Pancreas (tissue), 10 donors: ENCODE measurements at regions not wholly inside any gene's neighbourhood (a gene's known extent, or its start where the extent isn't known, plus 50 kb on each side); places are given as distances from the start of the nearest gene placed in this dataset.
A peak's percentile ranks its signal among the peaks of the same experiment; 100 is the strongest.

Experiments
- ATAC-seq, 4 donors: fragments of 200-7000 bp; cut with Tn5 transposase; one replicate each; pipeline versions ENCODE4 v1.8.0 to v1.9.1; 2020; ENCODE audit warnings: mild to moderate bottlenecking in 4 of 4, moderate library complexity in 4 of 4
- DNase-seq, 6 donors: peaks; one replicate each; pipeline ENCODE4 v3.0.0-alpha.2; 2020
- FAIRE-seq: peaks from 2 replicates; lab custom pipeline; 2012; peaks lifted over from hg19 to GRCh38; lab: Jason Lieb, UNC
- H3K27ac ChIP-seq, 4 donors: fragments of 200-600 bp; sonication (generic); 1 replicate in 3 of 4; 2 replicates in 1 of 4; pipeline versions ENCODE4 v1.5.0 to v1.8.0; 2020
- H3K27me3 ChIP-seq, 4 donors: fragments of 200-600 bp; one replicate each; pipeline ENCODE4 v1.8.0; 2021
- H3K36me3 ChIP-seq, 3 donors: fragments of 200-600 bp; sonication (generic) in 1 of 3; one replicate each; pipeline versions ENCODE4 v1.5.0 to v1.8.0; 2020 to 2021
- H3K4me1 ChIP-seq, 3 donors: fragments of 200-600 bp; one replicate each; pipeline ENCODE4 v1.8.0; 2021
- H3K4me3 ChIP-seq, 4 donors: fragments of 200-600 bp; sonication (generic) in 2 of 4; one replicate each; pipeline versions ENCODE4 v1.5.0 to v1.8.0; 2020 to 2021
- H3K9me3 ChIP-seq, 4 donors: fragments of 200-600 bp; one replicate each; pipeline ENCODE4 v1.8.0; 2021
- WGBS, 2 donors: extraction: QIAGEN DNeasy Blood & Tissue Kit; methylation state at CpG; one replicate each; pipeline ENCODE4 v1.1.7; 2013; 5-methylcytosine and 5-hydroxymethylcytosine counted together
- intact Hi-C, 3 donors: fragments of 100-400 bp; cut with DNase I; formaldehyde crosslinking; loops; one replicate each; pipeline versions ENCODE4 v1.11.1 to v1.14.2; 2022
- TF ChIP-seq, protein P1 (sequence below), 4 donors: fragments of 200-600 bp; sonication (generic) in 3 of 4; IDR thresholded peaks; one replicate each; pipeline versions ENCODE4 v1.5.0 to v1.8.0; 2021; ENCODE audit warnings: antibody characterized with exemption in 4 of 4
- donor health status: healthy with polysubstance abuse.
- donor health status: DM: no; HTN: no; CAD: no; lungs with moderate emphysema.
- donor health status: DM: no; HTN: no; CAD: no.
- donor health status: control.
- donor health status: control.
- donor health status: Bipolar disorder and iron deficiency.
- donor health status: DM: yes; HTN: yes; CAD: no.
- donor health status: DM: no; HTN: no; CAD: no.
- donor health status: DM: no; HTN: no; CAD: no.
- donor health status: DM: yes; HTN: yes; CAD: no.

DNA sequence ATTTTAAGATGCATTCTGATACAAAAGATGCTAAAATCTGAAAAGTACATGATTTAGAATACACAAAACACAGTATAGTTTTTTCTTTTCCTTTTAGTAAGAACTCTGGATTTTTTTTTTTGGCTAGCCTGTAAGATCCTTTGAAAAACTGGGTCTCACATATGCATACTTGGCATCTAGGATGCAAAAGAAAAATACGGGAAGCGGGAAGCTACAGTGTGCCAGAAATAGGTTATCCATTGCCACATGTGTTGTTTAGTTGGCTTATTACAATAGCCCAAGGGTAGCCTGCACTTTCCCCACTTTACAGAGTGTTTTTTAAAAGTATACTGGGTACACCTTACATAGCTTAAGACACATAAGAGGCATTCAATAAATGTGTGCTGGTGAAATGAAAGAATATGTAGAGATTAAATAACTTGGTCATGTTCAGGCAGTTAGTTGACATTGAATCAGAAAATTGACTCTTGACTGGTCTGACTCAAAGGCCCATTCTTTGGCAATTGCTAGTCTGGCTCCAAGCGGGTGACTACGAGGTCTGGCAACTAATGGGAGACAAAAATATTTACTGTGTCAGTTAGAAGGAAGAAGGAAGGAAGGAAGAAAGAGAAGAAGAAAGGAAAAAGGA lies 286.8 kb upstream of the TRIB2 start:
- no peaks in the 10 kb centered on the region for H3K27me3 ChIP-seq
- no peak for FAIRE-seq
- WGBS, 2 donors: 84 to 86% methylated on average over 4 of the region's 4 CpGs

DNA sequence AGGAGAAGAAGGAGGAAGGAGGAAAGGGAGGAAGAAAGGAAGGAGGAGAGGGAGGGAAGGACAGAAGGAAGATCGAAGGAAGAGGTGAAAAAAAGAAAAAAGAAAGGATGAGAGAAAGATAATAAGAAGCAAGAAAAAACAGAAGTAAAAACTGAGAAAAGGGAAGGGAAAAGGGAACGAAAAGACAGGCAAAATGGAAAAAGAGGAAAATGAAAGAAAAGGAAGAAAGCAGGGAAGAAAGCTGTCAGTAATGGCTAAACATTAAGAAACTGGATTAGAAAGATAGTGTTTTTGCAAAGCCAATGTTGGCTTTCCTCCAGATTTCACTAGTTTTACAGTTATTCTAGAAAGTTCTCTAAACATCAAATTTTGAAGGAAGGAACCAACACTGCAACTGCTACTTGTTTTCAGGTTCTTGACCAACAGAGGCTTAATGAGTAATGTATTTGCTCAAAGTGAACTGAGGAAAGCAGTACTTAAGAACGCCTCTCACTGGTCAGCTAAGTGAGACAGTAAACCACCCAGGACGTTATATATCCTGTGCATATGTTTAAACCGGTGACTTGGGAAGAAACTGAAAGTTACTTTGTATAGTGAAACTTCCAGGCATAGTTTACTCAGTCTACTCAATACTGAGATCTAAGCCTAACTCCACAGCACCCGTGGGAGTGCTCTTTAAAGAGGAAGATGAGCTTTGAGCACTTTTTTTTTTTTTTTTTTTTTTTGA lies 286.2 kb upstream of the TRIB2 start:
- FAIRE-seq (no peak), DNase-seq (no peak), ATAC-seq (peak in 2 of 4 donors; percentile 46 to 49)
- TF ChIP-seq, protein P1, sequence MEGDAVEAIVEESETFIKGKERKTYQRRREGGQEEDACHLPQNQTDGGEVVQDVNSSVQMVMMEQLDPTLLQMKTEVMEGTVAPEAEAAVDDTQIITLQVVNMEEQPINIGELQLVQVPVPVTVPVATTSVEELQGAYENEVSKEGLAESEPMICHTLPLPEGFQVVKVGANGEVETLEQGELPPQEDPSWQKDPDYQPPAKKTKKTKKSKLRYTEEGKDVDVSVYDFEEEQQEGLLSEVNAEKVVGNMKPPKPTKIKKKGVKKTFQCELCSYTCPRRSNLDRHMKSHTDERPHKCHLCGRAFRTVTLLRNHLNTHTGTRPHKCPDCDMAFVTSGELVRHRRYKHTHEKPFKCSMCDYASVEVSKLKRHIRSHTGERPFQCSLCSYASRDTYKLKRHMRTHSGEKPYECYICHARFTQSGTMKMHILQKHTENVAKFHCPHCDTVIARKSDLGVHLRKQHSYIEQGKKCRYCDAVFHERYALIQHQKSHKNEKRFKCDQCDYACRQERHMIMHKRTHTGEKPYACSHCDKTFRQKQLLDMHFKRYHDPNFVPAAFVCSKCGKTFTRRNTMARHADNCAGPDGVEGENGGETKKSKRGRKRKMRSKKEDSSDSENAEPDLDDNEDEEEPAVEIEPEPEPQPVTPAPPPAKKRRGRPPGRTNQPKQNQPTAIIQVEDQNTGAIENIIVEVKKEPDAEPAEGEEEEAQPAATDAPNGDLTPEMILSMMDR (IDR thresholded peaks at IDR 0.05): no peak
- whole genome bisulfite sequencing, 2 donors: 64 to 68% methylated on average over 6 of the region's 6 CpGs
- intact Hi-C loops: no loop called here
- Histone ChIP-seq H3K4me1 (no peaks in the 10 kb centered on the region), H3K9me3 (no peaks in the 10 kb centered on the region), H3K4me3 (no peak overlapping the region), H3K36me3 (no peaks in the 10 kb centered on the region), H3K27ac (no peak overlapping the region), H3K27me3 (no peaks in the 10 kb centered on the region)

More for the DNA sequence above, 286.8 kb upstream of the TRIB2 start:
- TF ChIP-seq, protein P1 (IDR thresholded peaks at IDR 0.05): no peak
- no peaks in the 10 kb centered on the region for H3K4me1 ChIP-seq
- no peak overlapping the region for H3K27ac ChIP-seq
- H3K4me3 ChIP-seq: no peak overlapping the region
- no peak for DNase-seq
- intact Hi-C loops: no loop called here
- H3K36me3 ChIP-seq: no peaks in the 10 kb centered on the region
- no peak for ATAC-seq
- no peaks in the 10 kb centered on the region for H3K9me3 ChIP-seq

DNA sequence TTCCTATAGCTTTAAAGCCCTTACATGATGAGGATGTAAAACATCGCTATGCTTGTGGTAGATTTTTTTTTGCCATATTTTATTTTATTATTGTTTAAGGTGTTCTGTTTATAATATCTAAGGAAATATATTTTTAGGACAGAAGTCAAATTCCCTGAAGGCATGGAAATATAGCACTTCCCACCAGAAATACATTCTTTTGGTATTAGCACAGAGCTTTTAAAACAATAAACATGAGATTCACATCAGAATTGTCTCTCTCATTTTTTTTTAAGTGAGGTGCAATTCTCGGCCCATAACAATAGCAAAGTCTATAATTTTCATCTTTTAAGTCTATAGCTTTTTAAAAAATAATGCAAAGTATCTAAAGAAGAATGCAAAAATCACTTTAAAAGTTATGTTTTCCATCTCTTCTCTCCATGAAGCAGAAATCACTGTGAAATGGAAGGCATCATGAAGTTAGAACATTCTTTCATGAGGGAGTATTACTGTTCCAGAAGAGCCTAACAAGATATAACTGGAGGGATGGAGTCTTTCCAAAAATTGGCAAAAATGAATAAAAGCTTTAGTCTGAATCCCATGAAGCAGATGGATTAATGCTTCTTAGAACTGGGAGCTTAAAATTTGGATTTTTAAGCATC lies 283.6 kb upstream of the TRIB2 start:
- no peaks in the 10 kb centered on the region for H3K4me1 ChIP-seq
- no peak for FAIRE-seq
- 83 to 86% methylated on average over 2 of the region's 2 CpGs for WGBS, 2 donors
- no peak for DNase-seq
- H3K4me3 ChIP-seq: no peak overlapping the region
- ATAC-seq: no peak
- no peaks in the 10 kb centered on the region for H3K9me3 ChIP-seq
- H3K27ac ChIP-seq: no peak overlapping the region
- H3K36me3 ChIP-seq: no peaks in the 10 kb centered on the region
- H3K27me3 ChIP-seq: no peaks in the 10 kb centered on the region
- intact Hi-C loops: no loop called here
- TF ChIP-seq, protein P1 (IDR thresholded peaks at IDR 0.05): no peak

DNA sequence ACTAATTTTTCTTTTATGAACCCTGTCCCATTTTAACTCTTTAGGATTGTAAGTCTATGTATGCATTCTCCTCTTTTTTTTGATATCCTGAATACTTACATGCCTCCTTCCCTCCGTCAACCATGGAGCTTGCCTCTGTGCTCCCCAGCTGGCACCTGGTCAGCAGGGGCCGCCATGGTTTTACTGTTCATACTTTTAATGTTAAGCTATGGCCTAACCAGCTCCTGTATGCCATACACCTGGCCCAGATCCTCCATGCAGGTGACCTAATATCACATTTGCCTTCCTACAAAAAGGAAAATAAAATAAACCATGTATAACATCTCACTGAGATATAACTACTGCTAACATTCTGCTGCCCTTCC lies 283.1 kb upstream of the TRIB2 start:
- no peak for FAIRE-seq
- TF ChIP-seq, protein P1 (IDR thresholded peaks at IDR 0.05): no peak
- ATAC-seq: peak in 3 of 4 donors; percentile 53 to 83 (median 68)

More for the DNA sequence above, 283.1 kb upstream of the TRIB2 start:
- Histone ChIP-seq H3K27ac (no peak overlapping the region), H3K36me3 (no peaks in the 10 kb centered on the region), H3K9me3 (no peaks in the 10 kb centered on the region), H3K27me3 (no peaks in the 10 kb centered on the region), H3K4me3 (no peak overlapping the region), H3K4me1 (no peaks in the 10 kb centered on the region)
- WGBS, 2 donors: 73 to 78% methylated on average over 2 of the region's 2 CpGs
- peak in 3 of 6 donors; percentile 32 to 60 (median 35) for DNase-seq
- intact Hi-C loops: no loop called here
